GM18951 (cell line): ENCODE measurements at regions not wholly inside any gene's neighbourhood (a gene's known extent, or its start where the extent isn't known, plus 50 kb on each side); places are given as distances from the start of the nearest gene placed in this dataset.
"Not testable (repeated sequence)": the region's sequence is repeated elsewhere in the genome, so short reads cannot be mapped to it uniquely, and the experiment has no call there.

Experiments
- POLR2A ChIP-seq: IDR thresholded peaks from 4 replicates; pipeline ENCODE4 v1.6.1; 2011; ENCODE audit warnings: mild to moderate bottlenecking; ENCODE audit not compliant: insufficient read length, insufficient read depth; ENCODE audit errors: extremely low read depth
- in situ Hi-C: fragments of 300-500 bp; cut with MboI; formaldehyde crosslinking; loops from one replicate; pipeline ENCODE4 v1.12.0; 2022; ENCODE audit warnings: low sequenced_read_pairs, mixed read lengths, inconsistent platforms; ENCODE audit not compliant: unreplicated experiment

DNA sequence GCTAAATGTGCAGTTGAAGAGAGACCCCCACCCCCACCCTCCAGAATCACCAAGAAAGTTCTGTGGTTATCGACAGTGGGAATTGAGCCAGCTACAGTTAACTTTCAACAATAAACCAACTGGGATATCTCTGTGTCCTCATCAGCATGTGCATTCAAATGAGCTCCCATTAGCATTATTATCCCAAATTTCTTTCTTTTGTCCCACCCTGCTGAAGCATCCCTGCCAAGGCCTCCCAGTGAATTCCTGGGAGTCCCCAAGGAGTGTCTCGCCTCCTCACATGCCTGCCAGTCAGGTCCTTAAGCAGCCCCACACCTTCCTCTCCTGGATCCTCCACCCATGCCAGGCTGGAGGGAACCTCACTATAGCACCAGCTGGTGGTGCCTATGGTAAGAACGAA, 422.1 kb upstream of the HNRNPA3 start:
- in situ Hi-C loops, result no loop called here
- no peak for TF ChIP-seq POLR2A

- in situ Hi-C loops, result no loop called here
- no peak for TF ChIP-seq POLR2A
These were observed 418.8 kb upstream of the HNRNPA3 start for GRCh38 chr2:176793792-176794191.

GRCh38 chr2:176794392-176794791, 418.2 kb upstream of the HNRNPA3 start:
- no peak for TF ChIP-seq POLR2A
- in situ Hi-C loops, result no loop called here

DNA sequence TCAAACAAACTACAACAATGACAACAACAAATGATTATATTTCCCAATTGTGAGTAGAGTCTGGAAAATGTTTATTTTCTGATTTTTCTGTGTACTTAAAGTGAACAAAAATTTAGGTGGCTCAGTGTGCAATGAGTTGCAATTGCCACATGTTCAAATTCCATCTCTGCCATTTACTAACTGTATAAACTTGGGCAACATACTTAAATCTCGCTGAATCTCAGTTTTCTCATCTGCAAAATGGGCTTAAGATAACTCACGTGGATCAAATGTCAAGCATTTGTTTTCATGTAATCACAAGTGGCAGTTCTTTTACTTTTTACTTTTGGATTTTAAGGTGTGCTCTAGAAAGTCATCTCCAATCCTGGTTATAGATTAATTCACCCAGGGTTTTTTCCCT, 416.8 kb upstream of the HNRNPA3 start:
- in situ Hi-C loops, result no loop called here

DNA sequence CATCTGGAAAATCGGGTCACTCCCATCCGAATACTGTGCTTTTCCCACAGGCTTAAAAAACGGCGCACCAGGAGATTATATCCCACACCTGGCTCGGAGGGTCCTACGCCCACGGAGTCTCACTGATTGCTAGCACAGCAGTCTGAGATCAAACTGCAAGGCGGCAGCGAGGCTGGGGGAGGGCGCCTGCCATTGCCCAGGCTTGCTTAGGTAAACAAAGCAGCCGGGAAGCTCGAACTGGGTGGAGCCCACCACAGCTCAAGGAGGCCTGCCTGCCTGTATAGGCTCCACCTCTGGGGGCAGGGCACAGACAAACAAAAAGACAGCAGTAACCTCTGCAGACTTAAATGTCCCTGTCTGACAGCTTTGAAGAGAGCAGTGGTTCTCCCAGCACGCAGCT, 415.9 kb upstream of the HNRNPA3 start:
- in situ Hi-C loops, result not testable (repeated sequence)

More for the DNA sequence above, 416.8 kb upstream of the HNRNPA3 start:
- TF ChIP-seq POLR2A, result no peak

- no peak for TF ChIP-seq POLR2A
- in situ Hi-C loops, result no loop called here
These were observed 408.2 kb upstream of the HNRNPA3 start for GRCh38 chr2:176804392-176804791.

DNA sequence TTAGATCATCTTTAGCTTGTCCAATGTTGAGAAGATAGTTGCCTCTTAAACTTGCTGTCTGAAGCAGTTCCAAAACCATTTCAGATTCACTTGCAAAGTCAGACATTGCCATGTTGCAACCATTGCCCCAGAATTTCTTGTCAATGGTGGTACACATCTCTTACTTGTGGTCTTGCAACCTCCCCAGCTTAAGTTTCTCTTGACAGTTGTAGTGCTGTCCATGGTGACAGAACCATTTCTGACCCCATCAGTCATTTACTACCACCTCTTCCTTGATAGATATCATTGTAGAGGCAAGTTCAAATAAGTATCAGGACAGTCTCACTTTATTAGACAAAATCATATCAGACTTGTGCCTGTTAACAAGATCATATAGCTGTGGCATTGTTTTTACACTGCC, 407.2 kb upstream of the HNRNPA3 start:
- in situ Hi-C loops, result no loop called here

DNA sequence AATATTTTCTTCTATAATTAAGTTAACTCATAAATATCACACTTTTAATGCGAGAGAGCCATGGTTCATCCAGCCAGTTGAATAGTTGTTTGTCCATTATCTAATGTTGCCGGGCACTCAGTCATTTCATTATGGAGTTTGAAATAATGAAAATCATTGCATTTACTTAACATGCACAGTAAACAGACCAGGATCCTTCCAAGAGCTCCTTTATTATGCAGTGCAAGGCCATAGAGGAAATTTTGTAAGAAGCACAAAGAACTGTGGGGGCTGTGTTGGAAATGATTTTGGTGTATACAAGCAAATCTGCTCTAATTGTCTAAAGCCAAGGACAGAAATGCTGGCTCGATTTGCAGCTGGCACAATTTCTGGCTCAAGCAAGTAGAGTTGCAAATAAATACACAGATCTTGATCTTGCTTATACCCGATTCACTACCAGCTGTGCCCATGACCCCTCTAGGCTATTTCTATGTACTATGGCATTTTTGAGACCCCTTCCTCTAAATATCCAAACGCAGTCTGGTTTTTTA, 400.3 kb upstream of the HNRNPA3 start:
- in situ Hi-C loops, result no loop called here
- no peak for TF ChIP-seq POLR2A

More for the DNA sequence above, 407.2 kb upstream of the HNRNPA3 start:
- no peak for TF ChIP-seq POLR2A

DNA sequence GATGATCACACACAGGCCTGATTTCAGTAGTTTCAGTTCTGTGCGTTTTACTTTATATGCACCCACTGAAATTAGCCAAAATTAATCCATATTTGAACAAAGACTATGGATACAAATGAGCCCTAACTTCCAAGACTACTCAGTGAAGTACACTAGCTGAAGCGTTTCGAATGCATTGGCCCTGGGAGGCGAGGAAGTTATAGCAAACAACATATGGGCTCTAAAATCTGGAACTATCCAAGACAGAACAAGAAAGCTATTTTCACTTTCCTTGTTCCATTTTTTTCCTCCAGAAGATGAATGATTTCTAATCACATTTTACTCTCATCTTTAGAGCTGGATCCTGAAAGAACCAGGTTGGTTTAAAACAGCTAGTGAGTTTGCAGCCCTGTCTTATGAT, 399.4 kb upstream of the HNRNPA3 start:
- TF ChIP-seq POLR2A, result no peak
- in situ Hi-C loops, result no loop called here

DNA sequence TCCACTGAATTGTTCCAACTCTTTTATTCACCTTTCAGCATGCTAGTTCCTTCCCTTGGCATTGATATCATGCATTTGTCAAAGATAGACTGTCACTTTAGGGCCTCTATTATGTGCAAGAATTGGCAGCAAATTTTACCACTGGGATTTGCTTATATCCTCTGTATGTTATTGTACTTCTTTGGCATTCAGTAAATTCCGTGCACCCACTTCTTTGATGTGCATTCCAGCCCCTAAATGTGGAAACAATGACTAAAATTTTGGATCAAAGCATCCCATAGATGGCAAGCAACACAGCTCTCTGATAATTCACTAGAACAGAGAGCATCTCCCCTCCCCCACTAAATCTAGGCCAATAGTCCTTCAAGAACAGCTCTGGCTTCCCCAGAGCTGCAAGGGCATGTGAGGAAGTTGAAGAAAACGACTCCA, 399.0 kb upstream of the HNRNPA3 start:
- in situ Hi-C loops, result no loop called here

GRCh38 chr2:176814274-176814673, 398.3 kb upstream of the HNRNPA3 start:
- in situ Hi-C loops, result no loop called here

More for the DNA sequence above, 399.0 kb upstream of the HNRNPA3 start:
- no peak for TF ChIP-seq POLR2A

DNA sequence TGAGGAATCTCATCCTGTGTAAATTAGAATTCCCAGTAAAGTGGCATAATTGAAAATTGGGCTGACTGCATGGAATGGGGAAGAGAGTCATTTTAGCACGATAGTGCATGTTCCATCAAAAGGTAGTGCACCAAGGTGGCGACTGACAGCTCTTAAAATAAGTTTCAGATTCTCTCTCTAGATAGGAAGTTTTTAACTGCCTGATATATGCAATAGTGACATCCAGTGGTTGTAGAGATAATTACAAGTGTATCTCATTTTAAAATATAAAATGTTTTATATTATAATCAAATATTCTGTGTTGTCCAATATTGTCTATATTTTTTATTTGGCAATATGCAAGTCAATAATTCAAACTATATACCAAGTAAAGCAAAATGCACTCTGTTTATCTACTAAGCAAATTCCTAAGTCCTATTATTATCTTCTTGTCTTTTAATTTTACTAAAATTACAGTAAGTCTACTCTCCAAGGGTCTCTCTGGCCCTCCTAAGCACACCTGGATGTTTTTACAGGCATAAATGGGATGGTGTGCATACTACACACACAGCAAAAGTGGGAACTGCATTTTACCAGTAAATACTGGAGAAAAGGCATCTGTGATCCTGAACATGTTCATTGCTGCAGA, 397.7 kb upstream of the HNRNPA3 start:
- no peak for TF ChIP-seq POLR2A
- in situ Hi-C loops, result no loop called here

More at GRCh38 chr2:176814274-176814673, 398.3 kb upstream of the HNRNPA3 start:
- no peak for TF ChIP-seq POLR2A

DNA sequence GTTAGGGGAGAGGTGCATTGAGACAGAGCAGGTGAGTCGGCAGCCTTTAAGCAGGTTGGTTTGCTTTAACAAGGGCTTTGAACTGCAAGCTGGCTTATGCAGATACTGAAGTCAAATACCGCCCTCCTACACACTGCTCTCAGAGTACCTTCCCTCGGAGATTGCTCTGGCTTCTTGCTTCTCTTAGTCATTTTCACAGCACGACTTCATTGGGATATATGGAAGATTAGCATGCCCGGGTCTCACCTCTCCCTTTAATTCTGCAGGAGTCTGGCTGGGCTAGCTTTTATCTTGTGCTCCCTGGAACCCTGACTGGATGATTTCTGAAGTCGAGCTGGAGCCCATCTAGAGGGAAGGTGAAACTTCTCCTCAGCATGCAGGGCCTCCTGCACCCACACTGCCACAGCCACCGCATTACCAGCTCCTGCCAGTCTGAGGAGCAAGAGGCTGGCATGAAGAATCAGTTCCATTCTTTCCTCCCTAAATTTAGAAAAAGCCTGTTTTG, 395.5 kb upstream of the HNRNPA3 start:
- in situ Hi-C loops, result no loop called here
- TF ChIP-seq POLR2A, result no peak

GRCh38 chr2:176818076-176818475, 394.5 kb upstream of the HNRNPA3 start:
- in situ Hi-C loops, result no loop called here
- TF ChIP-seq POLR2A, result no peak
